AG08396 (cell line): ENCODE measurements at regions not wholly inside any gene's neighbourhood (a gene's known extent, or its start where the extent isn't known, plus 50 kb on each side); places are given as distances from the start of the nearest gene placed in this dataset.

ENCODE experiments used
- DNase-seq: peaks from one replicate; pipeline ENCODE4 v3.0.0; 2012; ENCODE audit warnings: low spot score, mixed read lengths

GRCh38 chr2:172361360-172361759 lies 66.0 kb upstream of the ITGA6 start:
- no peak for DNase-seq

DNA sequence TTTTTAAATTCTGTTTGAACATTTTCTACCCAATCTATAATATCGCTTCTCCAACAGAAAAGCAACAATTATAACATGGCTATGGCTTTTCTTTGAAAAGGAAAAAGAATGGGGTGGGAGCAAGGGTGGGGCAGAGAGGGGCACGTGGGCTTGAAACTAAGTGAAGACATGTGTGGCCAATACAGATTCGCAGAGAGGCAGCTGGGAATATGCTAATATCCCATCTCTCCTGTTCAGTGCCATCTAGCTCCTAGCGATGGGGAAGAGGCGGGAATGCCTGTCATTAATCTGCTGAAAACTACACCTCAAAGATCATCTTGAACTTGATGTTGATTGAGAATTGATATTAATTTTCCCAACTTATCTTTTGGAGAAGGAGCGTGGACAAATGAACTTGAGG lies 65.5 kb upstream of the ITGA6 start:
- no peak for DNase-seq

- no peak for DNase-seq
These were observed 63.1 kb upstream of the ITGA6 start for GRCh38 chr2:172364261-172364660.

DNA sequence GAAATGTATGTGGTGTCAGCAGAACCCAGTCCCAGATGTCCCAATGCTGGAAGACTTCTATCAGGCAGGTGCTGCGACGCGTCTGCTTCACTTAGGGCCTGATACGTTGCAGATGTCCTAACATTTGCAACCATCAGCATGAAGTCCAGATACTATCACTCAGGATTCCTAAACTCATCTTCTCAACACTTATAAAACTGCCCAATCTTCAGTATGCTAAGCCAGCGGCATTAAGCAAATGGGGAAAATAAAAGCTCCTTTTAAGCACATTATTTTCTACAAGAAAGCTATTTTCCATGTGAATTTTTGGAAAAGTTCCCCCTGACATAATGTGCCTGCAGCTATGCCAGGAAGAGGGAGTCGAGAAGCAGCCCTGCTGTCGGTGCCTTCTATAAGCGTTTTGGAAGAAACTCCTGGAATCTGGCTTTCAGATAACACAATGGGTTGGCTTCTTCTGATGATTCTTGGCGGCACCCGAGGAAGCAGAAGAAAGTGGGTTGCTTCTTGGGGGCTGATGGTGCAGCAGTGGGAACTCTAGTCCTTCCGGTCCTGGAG lies 60.7 kb upstream of the ITGA6 start:
- no peak for DNase-seq

- no peak for DNase-seq
These were observed 56.4 kb upstream of the ITGA6 start for GRCh38 chr2:172370821-172371455.

GRCh38 chr2:172372436-172372835 lies 55.0 kb upstream of the ITGA6 start:
- DNase-seq = no peak

- DNase-seq = no peak
These were observed 54.3 kb upstream of the ITGA6 start for GRCh38 chr2:172373076-172373475.

DNA sequence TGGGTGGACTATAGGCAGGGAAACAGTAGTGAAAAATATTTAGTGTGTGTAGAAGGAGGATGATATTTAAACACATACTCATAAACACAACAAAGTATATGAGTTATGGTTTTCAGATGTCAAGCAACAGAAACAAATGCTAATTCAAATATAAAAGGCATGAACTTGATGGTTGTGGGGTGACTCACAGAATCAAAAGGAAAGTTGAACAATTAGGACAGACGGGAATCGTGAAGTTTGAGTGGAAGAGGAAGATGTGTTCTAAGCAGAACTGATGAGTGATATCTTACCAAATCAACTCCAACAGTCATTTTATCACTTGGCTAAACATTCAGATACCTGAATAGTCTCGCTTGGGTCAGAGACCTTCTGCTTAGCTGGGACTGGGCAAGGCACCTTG lies 53.6 kb upstream of the ITGA6 start:
- DNase-seq = no peak

- no peak for DNase-seq
These were observed 52.8 kb upstream of the ITGA6 start for GRCh38 chr2:172374318-172375240.

- no peak for DNase-seq
These were observed 52.1 kb upstream of the ITGA6 start for GRCh38 chr2:172375251-172375650.

- no peak for DNase-seq
These were observed 51.4 kb upstream of the ITGA6 start for GRCh38 chr2:172376016-172376415.

GRCh38 chr2:172376505-172377125 lies 50.8 kb upstream of the ITGA6 start:
- DNase-seq = no peak

GRCh38 chr2:172377408-172377807 lies 50.0 kb upstream of the ITGA6 start:
- DNase-seq = no peak
